Adipocyte (in vitro differentiated cells): ENCODE measurements at regions not wholly inside any gene's neighbourhood (a gene's known extent, or its start where the extent isn't known, plus 50 kb on each side); places are given as distances from the start of the nearest gene placed in this dataset.

ENCODE experiments used
- DNase-seq: peaks from one replicate; pipeline ENCODE4 v3.0.0-alpha.2; 2015; ENCODE audit warnings: low read depth
- H3K27me3 ChIP-seq: replicated peaks from 2 replicates; pipeline ENCODE4 v1.7.0; 2013; ENCODE audit warnings: mild to moderate bottlenecking, low read length, moderate library complexity; ENCODE audit not compliant: control insufficient read depth, insufficient read depth
- H3K36me3 ChIP-seq: 2 replicates; pipeline ENCODE4 v1.7.0; 2013; ENCODE audit warnings: low read length, mild to moderate bottlenecking, moderate library complexity; ENCODE audit not compliant: control insufficient read depth, insufficient read depth, severe bottlenecking
- H3K4me1 ChIP-seq: 2 replicates; pipeline ENCODE4 v1.7.0; 2013; ENCODE audit warnings: mild to moderate bottlenecking, low read length, moderate library complexity; ENCODE audit not compliant: control insufficient read depth, insufficient read depth
- H3K4me3 ChIP-seq: 2 replicates; pipeline ENCODE4 v1.7.0; 2013; ENCODE audit warnings: mild to moderate bottlenecking, low read length, moderate library complexity
- H3K9ac ChIP-seq: 2 replicates; pipeline ENCODE4 v1.7.0; 2013; ENCODE audit warnings: mild to moderate bottlenecking, low read length, moderate library complexity
- H3K9me3 ChIP-seq: 2 replicates; pipeline ENCODE4 v1.7.0; 2013; ENCODE audit warnings: mild to moderate bottlenecking, low read length, moderate library complexity; ENCODE audit not compliant: control insufficient read depth

- no peak overlapping the region for H3K4me3 ChIP-seq
Measured at GRCh38 chr2:71797035-71797810, 343.9 kb downstream of the DYSF start.

DNA sequence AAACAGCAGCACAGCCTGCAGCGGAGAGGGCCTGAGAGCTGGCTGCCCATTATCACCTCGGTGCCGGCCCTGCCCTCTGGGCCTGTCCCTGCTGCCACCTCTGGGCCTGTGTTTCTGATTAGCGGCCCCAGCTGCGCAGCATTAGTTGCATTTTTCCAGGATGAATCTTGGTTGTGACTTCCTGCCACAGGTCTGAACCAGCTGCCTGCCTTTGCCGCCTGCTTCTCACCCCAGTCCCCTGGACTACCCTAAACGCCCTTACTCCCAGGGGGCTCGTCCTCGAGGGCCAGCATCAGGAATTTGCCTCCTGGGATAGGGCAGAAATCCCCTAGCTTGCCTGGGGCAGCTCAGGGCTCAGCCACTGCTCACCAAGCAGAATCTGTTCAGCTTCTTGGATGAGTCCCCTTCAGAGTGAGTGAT, 342.8 kb downstream of the DYSF start:
- Histone ChIP-seq H3K4me3 (no peak overlapping the region), H3K36me3 (no peaks in the 10 kb centered on the region), H3K4me1 (peaks cover 32% of the 10 kb centered on the region), H3K9me3 (no peaks in the 10 kb centered on the region), H3K9ac (no peak overlapping the region), H3K27me3 (peaks cover 5% of the 10 kb centered on the region)
- peak; percentile 76 for DNase-seq

More at GRCh38 chr2:71797035-71797810, 343.9 kb downstream of the DYSF start:
- Histone ChIP-seq H3K9me3 (no peaks in the 10 kb centered on the region), H3K9ac (no peak overlapping the region), H3K36me3 (no peaks in the 10 kb centered on the region), H3K27me3 (peaks cover 5% of the 10 kb centered on the region), H3K4me1 (peaks cover 37% of the 10 kb centered on the region)
- no peak for DNase-seq

DNA sequence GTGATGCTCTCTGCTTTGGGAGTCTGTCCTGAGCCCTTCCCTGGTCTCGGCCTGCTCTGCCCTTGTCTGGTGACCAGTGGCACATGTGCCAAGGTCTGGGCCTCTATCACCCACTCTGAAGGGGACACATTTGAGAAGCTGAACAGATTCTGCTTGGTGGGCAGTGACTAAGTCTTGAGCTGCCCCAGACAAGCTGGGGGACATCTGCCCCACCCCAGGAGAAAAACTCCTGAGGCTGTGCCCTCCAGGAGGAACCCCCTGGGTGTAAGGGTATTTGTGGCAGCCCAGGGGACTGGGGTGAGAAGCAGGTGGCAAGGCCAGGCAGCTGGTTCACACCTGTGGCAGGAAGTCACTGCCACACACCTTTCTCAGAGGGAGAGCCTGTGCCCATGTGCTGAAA, 342.1 kb downstream of the DYSF start:
- peaks cover 5% of the 10 kb centered on the region for H3K27me3 ChIP-seq
- no peak overlapping the region for H3K4me3 ChIP-seq
- no peaks in the 10 kb centered on the region for H3K9me3 ChIP-seq
- no peaks in the 10 kb centered on the region for H3K36me3 ChIP-seq
- peak overlapping the region; percentile 10 for H3K9ac ChIP-seq
- peaks cover 32% of the 10 kb centered on the region for H3K4me1 ChIP-seq
- DNase-seq = no peak

- Histone ChIP-seq H3K4me3 (no peak overlapping the region), H3K4me1 (peaks cover 32% of the 10 kb centered on the region), H3K9ac (no peak overlapping the region), H3K27me3 (peaks cover 5% of the 10 kb centered on the region), H3K9me3 (no peaks in the 10 kb centered on the region), H3K36me3 (no peaks in the 10 kb centered on the region)
- DNase-seq = no peak
Measured at GRCh38 chr2:71794611-71795010, 341.2 kb downstream of the DYSF start.

DNA sequence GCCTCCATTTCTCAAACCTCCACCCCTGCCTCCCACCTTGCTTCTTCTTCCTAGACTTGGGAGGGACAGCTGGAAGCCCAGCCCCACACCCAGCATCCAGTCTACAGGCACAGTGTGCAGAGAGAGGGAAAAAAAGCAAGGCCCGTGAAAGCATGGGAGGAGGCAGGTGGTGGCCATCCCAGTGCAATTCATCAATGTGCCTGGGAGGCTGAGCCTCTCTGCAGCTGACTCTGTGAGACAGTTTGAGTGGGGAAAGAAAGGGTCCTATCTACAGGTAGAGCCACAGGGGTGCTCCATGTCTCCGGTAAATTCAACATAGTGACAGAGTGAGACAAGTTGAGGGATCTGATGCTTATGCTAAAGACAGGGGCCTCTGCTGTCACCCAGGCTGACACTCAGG, 340.6 kb downstream of the DYSF start:
- DNase-seq = no peak
- H3K27me3 ChIP-seq = peaks cover 5% of the 10 kb centered on the region
- H3K36me3 ChIP-seq = no peaks in the 10 kb centered on the region
- H3K9me3 ChIP-seq = no peaks in the 10 kb centered on the region
- no peak overlapping the region for H3K4me3 ChIP-seq
- no peak overlapping the region for H3K9ac ChIP-seq
- H3K4me1 ChIP-seq = peaks cover 32% of the 10 kb centered on the region

DNA sequence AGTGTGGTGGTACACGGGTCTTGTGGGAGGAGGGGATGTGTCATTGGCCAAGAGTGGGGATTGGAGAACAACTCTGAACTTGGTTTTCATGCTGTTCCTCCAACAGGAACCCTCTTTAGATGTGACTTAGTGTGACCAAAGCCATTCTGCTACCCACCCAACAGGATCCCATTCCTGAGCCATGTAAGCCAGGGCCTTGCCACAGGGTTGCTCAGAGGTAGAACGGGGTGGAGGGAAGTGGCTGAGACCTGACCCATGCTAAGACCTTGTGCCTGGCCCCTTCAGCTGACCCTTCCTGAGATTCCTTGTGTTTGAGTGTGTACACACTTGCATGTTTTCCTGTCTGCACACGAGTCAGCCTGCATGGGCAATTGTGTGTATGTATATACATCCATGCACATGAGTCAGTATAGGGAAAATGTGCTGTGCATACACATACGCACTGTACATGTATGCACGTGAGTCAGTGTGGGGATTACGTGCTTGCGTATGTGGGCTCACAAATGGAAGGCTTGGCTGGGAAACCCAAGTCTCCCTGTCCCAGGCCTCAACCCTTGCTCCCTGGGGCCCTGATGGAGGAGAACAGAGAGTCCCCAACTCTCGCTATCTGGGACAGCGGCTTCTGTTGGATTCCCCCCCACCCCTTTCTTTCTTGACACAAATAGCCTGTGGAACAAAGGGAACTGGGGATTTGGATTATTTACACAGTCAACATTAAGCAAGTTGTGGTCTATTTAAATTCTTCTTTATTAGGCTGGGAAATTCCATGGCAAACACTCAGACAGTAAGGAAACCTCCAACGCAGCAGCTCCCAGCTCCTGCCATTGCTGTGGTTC, 339.8 kb downstream of the DYSF start:
- Histone ChIP-seq H3K4me3 (no peak overlapping the region), H3K27me3 (peaks cover 5% of the 10 kb centered on the region), H3K9me3 (no peaks in the 10 kb centered on the region), H3K36me3 (no peaks in the 10 kb centered on the region), H3K9ac (no peak overlapping the region), H3K4me1 (peaks cover 27% of the 10 kb centered on the region)
- DNase-seq = peak; percentile 62

DNA sequence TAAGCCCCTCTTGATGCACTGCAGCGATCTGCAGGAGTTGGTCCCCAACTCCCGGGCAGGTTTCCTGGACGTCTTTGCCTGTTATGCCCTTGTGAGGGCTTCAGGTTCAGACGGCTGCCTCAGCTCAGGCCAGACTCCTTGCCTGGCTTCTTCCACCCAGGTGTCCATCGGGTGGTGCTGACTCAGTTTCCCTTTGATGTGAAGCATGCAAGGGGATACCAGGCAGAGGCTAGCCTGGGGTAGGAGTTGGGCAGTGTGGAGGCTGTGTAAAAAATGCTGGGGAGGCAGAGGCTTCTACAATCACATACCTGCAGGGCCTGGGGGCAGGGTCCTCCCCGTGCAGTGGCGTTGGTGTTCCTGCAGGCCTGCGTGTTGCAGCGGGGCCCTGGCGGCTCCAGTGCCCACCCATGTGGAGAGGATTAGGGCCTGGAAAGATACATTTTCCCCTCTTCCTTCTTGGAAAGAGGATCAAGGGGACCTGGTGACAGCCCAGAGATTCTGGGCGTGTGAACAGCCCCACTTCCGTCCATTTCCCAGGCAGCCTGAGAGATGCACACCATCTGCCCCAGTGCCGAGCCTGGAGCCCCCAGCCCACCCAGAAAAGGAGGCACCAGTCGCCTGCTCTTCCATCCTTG, 338.3 kb downstream of the DYSF start:
- H3K4me3 ChIP-seq = no peak overlapping the region
- H3K4me1 ChIP-seq = peaks cover 25% of the 10 kb centered on the region
- H3K27me3 ChIP-seq = peaks cover 4% of the 10 kb centered on the region
- no peak overlapping the region for H3K9ac ChIP-seq
- H3K9me3 ChIP-seq = no peaks in the 10 kb centered on the region
- DNase-seq = no peak
- no peaks in the 10 kb centered on the region for H3K36me3 ChIP-seq

GRCh38 chr2:71791061-71791450, 337.7 kb downstream of the DYSF start:
- H3K9me3 ChIP-seq = no peaks in the 10 kb centered on the region
- no peak overlapping the region for H3K4me3 ChIP-seq
- peaks cover 25% of the 10 kb centered on the region for H3K4me1 ChIP-seq
- DNase-seq = no peak
- H3K27me3 ChIP-seq = peaks cover 4% of the 10 kb centered on the region
- H3K36me3 ChIP-seq = no peaks in the 10 kb centered on the region
- H3K9ac ChIP-seq = no peak overlapping the region

GRCh38 chr2:71790226-71791060, 337.1 kb downstream of the DYSF start:
- Histone ChIP-seq H3K9ac (no peak overlapping the region), H3K4me1 (peaks cover 24% of the 10 kb centered on the region), H3K4me3 (no peak overlapping the region), H3K9me3 (no peaks in the 10 kb centered on the region), H3K27me3 (peaks cover 4% of the 10 kb centered on the region), H3K36me3 (no peaks in the 10 kb centered on the region)
- DNase-seq = no peak

- Histone ChIP-seq H3K4me3 (no peak overlapping the region), H3K27me3 (peaks cover 4% of the 10 kb centered on the region), H3K9ac (no peak overlapping the region), H3K9me3 (no peaks in the 10 kb centered on the region), H3K36me3 (no peaks in the 10 kb centered on the region), H3K4me1 (peaks cover 24% of the 10 kb centered on the region)
- DNase-seq = no peak
Measured at GRCh38 chr2:71789556-71790204, 336.3 kb downstream of the DYSF start.
